HG02678 (cell line): ENCODE measurements at regions not wholly inside any gene's neighbourhood (a gene's known extent, or its start where the extent isn't known, plus 50 kb on each side); places are given as distances from the start of the nearest gene placed in this dataset.

Experiments used
- ATAC-seq: cut with Tn5 transposase; IDR thresholded peaks from one replicate; pipeline ENCODE4 v1.9.1; 2021; ENCODE audit warnings: mild to moderate bottlenecking, moderate library complexity; ENCODE audit not compliant: unreplicated experiment

- ATAC-seq: no peak
Measured at GRCh38 chr6:164013480-164014208, 599.1 kb downstream of the QKI start.

- ATAC-seq: no peak
Measured at GRCh38 chr6:164011321-164011720, 596.8 kb downstream of the QKI start.

GRCh38 chr6:164010441-164011103 is 596.1 kb downstream of the QKI start:
- no peak for ATAC-seq

- ATAC-seq: no peak
Measured at GRCh38 chr6:164008902-164009301, 594.4 kb downstream of the QKI start.

- no peak for ATAC-seq
Measured at GRCh38 chr6:164007881-164008280, 593.4 kb downstream of the QKI start.

GRCh38 chr6:164006459-164006858 is 591.9 kb downstream of the QKI start:
- no peak for ATAC-seq

- no peak for ATAC-seq
Measured at GRCh38 chr6:164005004-164005711, 590.6 kb downstream of the QKI start.

GRCh38 chr6:164000276-164000675 is 585.8 kb downstream of the QKI start:
- no peak for ATAC-seq

- ATAC-seq: no peak
Measured at GRCh38 chr6:163999475-164000125, 585.1 kb downstream of the QKI start.

- ATAC-seq: no peak
Measured at GRCh38 chr6:163998496-163998895, 584.0 kb downstream of the QKI start.

GRCh38 chr6:163996491-163996890 is 582.0 kb downstream of the QKI start:
- no peak for ATAC-seq

- ATAC-seq: no peak
Measured at GRCh38 chr6:163994566-163994965, 580.0 kb downstream of the QKI start.

- no peak for ATAC-seq
Measured at GRCh38 chr6:163992701-163993100, 578.2 kb downstream of the QKI start.

- no peak for ATAC-seq
Measured at GRCh38 chr6:163992056-163992455, 577.5 kb downstream of the QKI start.

- no peak for ATAC-seq
Measured at GRCh38 chr6:163991321-163991720, 576.8 kb downstream of the QKI start.

- no peak for ATAC-seq
Measured at GRCh38 chr6:163986313-163986712, 571.8 kb downstream of the QKI start.

GRCh38 chr6:163985710-163986109 is 571.2 kb downstream of the QKI start:
- no peak for ATAC-seq

- ATAC-seq: no peak
Measured at GRCh38 chr6:163985040-163985439, 570.5 kb downstream of the QKI start.

- ATAC-seq: no peak
Measured at GRCh38 chr6:163984124-163984936, 569.8 kb downstream of the QKI start.

- ATAC-seq: no peak
Measured at GRCh38 chr6:163983679-163984078, 569.2 kb downstream of the QKI start.

- ATAC-seq: no peak
Measured at GRCh38 chr6:163974322-163974721, 559.8 kb downstream of the QKI start.
